ENCODE measurements at regions not wholly inside any gene's neighbourhood (a gene's known extent, or its start where the extent isn't known, plus 50 kb on each side); places are given as distances from the start of the nearest gene placed in this dataset.

GRCh38 chr3:69445498-69445897 is 59.6 kb upstream of the FRMD4B start:
- no peak for TF ChIP-seq CTCF (conservative IDR thresholded peaks at IDR 0.05)
- TF ChIP-seq ZFX (IDR thresholded peaks at IDR 0.05), result no peak

Data from C4-2B (cell line).